NT2/D1 (cell line): ENCODE measurements at regions not wholly inside any gene's neighbourhood (a gene's known extent, or its start where the extent isn't known, plus 50 kb on each side); places are given as distances from the start of the nearest gene placed in this dataset.

Experiments
- DNase-seq: peaks from one replicate; pipeline ENCODE4 v3.0.0-alpha.2; 2011; ENCODE audit warnings: low read depth, low spot score
- H3K27me3 ChIP-seq: 2 replicates; pipeline ENCODE4 v1.6.0; 2011; ENCODE audit warnings: mild to moderate bottlenecking; ENCODE audit not compliant: insufficient read length, insufficient read depth
- H3K36me3 ChIP-seq: 2 replicates; pipeline ENCODE4 v1.6.1; 2011; ENCODE audit warnings: mild to moderate bottlenecking, low read length, mixed read lengths; ENCODE audit not compliant: insufficient read depth, insufficient read length
- H3K4me1 ChIP-seq: 2 replicates; pipeline ENCODE4 v1.5.1; 2011; ENCODE audit not compliant: insufficient read depth, insufficient read length
- H3K4me3 ChIP-seq: 2 replicates; pipeline ENCODE4 v1.5.1; 2011; ENCODE audit warnings: low read depth; ENCODE audit not compliant: insufficient read length
- H3K9ac ChIP-seq: 2 replicates; pipeline ENCODE4 v1.6.0; 2011; ENCODE audit warnings: low read depth; ENCODE audit not compliant: insufficient read length
- H3K9me3 ChIP-seq: 2 replicates; pipeline ENCODE4 v1.5.1; 2011; ENCODE audit warnings: mild to moderate bottlenecking, low read length; ENCODE audit not compliant: insufficient read depth
- SUZ12 ChIP-seq: IDR thresholded peaks from 2 replicates; pipeline ENCODE4 v1.6.1; 2011; ENCODE audit not compliant: insufficient read length, insufficient read depth; ENCODE audit errors: extremely low read depth
- YY1 ChIP-seq: IDR thresholded peaks from 2 replicates; pipeline ENCODE4 v1.6.1; 2011; ENCODE audit not compliant: insufficient read length, insufficient read depth
- ZNF274 ChIP-seq: IDR thresholded peaks from 2 replicates; pipeline ENCODE4 v1.6.1; 2011; ENCODE audit warnings: mild to moderate bottlenecking, low read depth, low read length

DNA sequence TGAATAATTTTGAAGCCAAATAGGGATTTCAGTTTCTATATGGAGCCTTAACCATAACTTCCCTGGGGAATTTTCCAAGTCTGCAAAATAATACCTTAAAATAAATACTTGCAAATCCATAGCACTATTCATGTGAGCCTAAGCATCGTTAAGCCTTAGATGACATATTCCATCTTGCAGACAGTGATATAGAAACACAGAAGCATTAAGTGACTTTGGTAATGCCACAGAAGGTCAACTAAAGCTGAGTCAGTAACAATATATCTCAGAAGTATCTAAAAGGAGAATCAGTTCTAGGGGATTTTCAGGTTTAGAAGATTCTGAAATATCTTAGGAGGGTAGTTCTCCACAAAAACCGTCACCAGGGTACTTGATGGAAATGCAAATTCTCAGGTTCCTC is 163.4 kb upstream of the COL1A2 start:
- Histone ChIP-seq H3K4me1 (no peaks in the 10 kb centered on the region), H3K27me3 (no peaks in the 10 kb centered on the region), H3K36me3 (no peaks in the 10 kb centered on the region), H3K4me3 (no peak overlapping the region), H3K9me3 (no peaks in the 10 kb centered on the region), H3K9ac (no peak overlapping the region)
- no peak for TF ChIP-seq SUZ12
- TF ChIP-seq ZNF274: no peak
- TF ChIP-seq YY1: no peak
- DNase-seq: no peak

DNA sequence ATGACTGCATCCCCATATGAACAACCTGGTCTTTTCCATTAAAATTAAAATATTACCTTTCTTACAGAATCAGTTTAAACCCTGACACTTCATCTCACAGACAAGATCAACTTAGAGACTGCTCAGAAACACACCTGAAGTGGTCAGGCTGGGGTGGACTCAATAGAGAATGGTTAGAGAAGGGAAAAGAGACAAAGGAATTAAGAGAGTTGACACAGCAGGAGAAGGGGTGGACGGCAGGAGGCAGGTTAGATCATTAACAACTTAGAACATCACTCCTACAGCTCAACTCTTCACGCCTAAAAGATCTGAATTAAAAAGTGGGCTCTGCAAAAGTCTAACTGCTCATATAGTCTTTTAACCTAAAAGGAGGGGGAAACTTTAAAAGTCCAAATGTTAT is 157.7 kb upstream of the COL1A2 start:
- TF ChIP-seq YY1 (no peak), SUZ12 (no peak), ZNF274 (no peak)
- Histone ChIP-seq H3K9me3 (no peaks in the 10 kb centered on the region), H3K27me3 (no peaks in the 10 kb centered on the region), H3K4me1 (no peaks in the 10 kb centered on the region), H3K9ac (no peak overlapping the region), H3K36me3 (no peaks in the 10 kb centered on the region), H3K4me3 (no peak overlapping the region)
- no peak for DNase-seq

DNA sequence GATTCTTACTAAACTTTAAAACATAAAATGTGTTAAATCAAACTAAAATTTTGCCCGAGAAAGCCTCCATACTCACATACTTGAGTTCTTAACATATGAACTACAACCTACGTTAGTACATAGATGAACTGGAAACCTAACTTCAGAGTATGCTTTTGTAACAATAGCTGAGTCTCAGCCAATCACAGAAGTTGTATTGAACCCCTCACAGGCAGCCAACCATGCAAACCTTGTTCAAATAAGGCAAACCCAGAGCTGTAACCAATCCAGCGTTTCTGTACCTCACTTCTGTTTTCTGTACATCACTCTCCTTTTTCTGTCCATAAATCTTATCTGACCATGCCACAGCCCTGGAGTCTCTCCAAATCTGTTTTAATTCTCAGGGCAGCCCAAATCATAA is 157.3 kb upstream of the COL1A2 start:
- Histone ChIP-seq H3K4me1 (no peaks in the 10 kb centered on the region), H3K36me3 (no peaks in the 10 kb centered on the region), H3K9ac (no peak overlapping the region), H3K4me3 (no peak overlapping the region), H3K27me3 (no peaks in the 10 kb centered on the region), H3K9me3 (no peaks in the 10 kb centered on the region)
- DNase-seq: no peak
- TF ChIP-seq SUZ12 (no peak), YY1 (no peak), ZNF274 (no peak)

DNA sequence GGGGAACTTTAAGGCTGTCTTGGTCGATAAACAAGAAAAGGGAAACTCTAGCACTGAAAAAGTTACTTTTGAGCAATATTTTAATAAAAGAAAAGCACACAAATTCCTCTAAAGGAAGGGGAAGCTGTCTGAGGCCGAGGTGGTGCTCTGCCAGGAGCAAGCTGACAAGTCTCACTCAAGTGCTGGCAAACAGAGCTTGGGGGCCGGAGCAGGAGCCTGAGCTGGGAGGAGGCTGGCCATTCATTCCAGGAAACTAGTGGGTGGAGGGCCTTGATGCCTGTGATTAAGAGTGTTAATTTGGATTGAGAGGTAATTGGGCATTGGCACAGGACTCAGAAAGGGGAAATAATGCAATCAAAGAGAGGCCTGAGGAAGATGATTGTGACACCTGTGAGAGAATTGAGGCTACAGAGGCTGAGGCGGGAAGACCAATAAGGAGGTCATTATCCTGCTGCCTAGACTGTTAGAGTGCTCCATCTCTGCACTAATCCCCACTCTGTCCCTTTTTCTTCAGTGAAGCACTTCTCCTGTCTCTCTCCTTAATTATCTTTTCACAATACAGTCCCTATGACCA is 154.9 kb upstream of the COL1A2 start:
- Histone ChIP-seq H3K4me1 (no peaks in the 10 kb centered on the region), H3K9ac (no peak overlapping the region), H3K9me3 (no peaks in the 10 kb centered on the region), H3K27me3 (no peaks in the 10 kb centered on the region), H3K36me3 (no peaks in the 10 kb centered on the region), H3K4me3 (no peak overlapping the region)
- no peak for DNase-seq
- TF ChIP-seq YY1 (no peak), SUZ12 (no peak), ZNF274 (no peak)

DNA sequence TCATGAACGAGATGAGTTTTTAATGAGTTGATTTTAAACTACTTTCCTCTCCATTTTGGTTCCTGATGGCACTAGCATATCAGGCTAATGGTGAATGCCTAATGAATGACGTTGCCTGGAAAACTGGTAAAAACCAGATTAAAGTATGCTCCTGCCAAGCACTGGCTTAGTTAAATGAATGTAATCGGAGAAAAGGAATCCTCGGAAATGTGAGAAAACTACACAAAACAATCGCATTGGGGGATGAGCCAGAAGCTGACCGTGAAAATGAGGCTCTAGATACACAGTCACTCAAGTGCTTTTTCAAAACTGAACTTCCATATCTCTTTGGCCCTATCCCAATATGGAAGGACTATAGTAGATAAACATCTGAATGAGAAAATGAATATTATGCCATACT is 153.8 kb upstream of the COL1A2 start:
- H3K27me3 ChIP-seq: no peaks in the 10 kb centered on the region
- no peak for DNase-seq
- no peaks in the 10 kb centered on the region for H3K9me3 ChIP-seq
- H3K4me1 ChIP-seq: no peaks in the 10 kb centered on the region
- no peak overlapping the region for H3K4me3 ChIP-seq
- H3K9ac ChIP-seq: no peak overlapping the region
- no peak for TF ChIP-seq YY1
- no peak for TF ChIP-seq ZNF274
- no peak for TF ChIP-seq SUZ12
- H3K36me3 ChIP-seq: no peaks in the 10 kb centered on the region

DNA sequence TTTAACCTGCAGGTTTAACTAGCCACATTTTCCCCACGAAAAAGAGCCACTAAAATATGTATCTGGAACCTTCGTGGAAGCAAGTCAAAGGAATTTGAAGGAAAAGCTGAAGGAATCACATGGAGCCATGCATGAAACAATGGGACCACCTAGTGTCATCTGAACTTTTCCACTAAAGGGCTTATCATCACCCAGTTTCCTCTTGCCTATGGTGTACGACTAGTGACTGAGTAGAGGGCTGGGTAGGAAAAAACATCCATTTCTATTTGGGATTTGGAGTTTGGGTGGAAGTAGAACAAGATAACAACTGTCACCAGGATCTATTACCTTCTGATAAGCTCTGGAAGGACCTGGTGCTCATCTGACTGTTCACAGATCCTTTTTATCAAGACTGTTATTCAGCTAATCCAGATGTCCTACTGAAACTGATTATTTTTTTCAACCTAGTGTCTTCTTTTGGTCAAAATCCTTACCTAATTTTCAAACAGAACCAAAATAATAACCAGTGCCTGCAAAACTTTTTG is 153.2 kb upstream of the COL1A2 start:
- Histone ChIP-seq H3K36me3 (no peaks in the 10 kb centered on the region), H3K27me3 (no peaks in the 10 kb centered on the region), H3K9me3 (no peaks in the 10 kb centered on the region), H3K9ac (no peak overlapping the region), H3K4me1 (no peaks in the 10 kb centered on the region), H3K4me3 (no peak overlapping the region)
- TF ChIP-seq SUZ12 (no peak), YY1 (no peak), ZNF274 (no peak)
- DNase-seq: no peak

DNA sequence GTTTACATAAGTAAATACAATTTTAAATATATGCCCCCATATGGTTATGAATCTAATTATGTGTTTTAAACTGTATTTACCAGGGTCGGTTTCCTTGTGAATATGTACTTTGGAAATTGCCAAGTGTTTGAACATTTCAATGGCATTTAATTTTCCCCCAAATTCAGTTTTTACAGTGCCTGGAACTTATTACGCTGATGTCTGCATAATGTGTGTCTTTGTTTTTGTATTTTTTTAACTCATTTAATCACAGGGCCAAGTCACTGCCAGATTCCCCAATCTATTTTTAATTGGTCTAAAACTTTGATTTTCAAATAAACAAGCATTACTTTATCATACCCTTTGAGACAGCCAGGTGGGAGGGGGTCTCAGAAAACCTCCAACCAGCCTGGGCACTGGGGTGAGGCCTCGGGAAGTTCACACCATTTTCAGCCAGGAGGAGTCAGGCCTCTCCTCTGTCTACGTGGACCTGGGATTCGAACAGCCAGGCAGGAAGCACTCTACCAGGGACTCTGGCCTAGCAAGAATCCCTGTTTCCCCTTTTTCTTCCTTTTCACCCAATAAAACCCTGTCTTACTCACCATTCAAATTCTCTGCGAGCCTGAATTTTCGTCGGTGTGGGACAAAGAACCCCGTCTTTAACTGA is 151.5 kb upstream of the COL1A2 start:
- Histone ChIP-seq H3K9me3 (no peaks in the 10 kb centered on the region), H3K4me1 (no peaks in the 10 kb centered on the region), H3K36me3 (no peaks in the 10 kb centered on the region), H3K4me3 (no peak overlapping the region), H3K27me3 (no peaks in the 10 kb centered on the region), H3K9ac (no peak overlapping the region)
- DNase-seq: no peak
- TF ChIP-seq YY1: no peak
- TF ChIP-seq SUZ12: no peak
- TF ChIP-seq ZNF274: no peak
